Mesenchymal stem cell (in vitro differentiated cells and primary cell): ENCODE measurements at regions not wholly inside any gene's neighbourhood (a gene's known extent, or its start where the extent isn't known, plus 50 kb on each side); places are given as distances from the start of the nearest gene placed in this dataset.
"Not testable (repeated sequence)": the region's sequence is repeated elsewhere in the genome, so short reads cannot be mapped to it uniquely, and the experiment has no call there.

Experiments
- DNase-seq: peaks from one replicate; pipeline ENCODE4 v3.0.0-alpha.2; 2013
- H2AFZ ChIP-seq: one replicate; pipeline ENCODE4 v1.6.1; 2013; ENCODE audit warnings: low read depth, mild to moderate bottlenecking, control low read depth, inconsistent platforms, low read length, moderate library complexity
- H2AK5ac ChIP-seq: 2 replicates; pipeline ENCODE4 v1.6.1; 2013; ENCODE audit warnings: low read length, moderate library complexity, mild to moderate bottlenecking, inconsistent platforms; ENCODE audit not compliant: severe bottlenecking
- H2BK120ac ChIP-seq: one replicate; pipeline ENCODE4 v1.6.1; 2013; ENCODE audit warnings: low read depth, mild to moderate bottlenecking, inconsistent platforms, low read length, moderate library complexity
- H2BK12ac ChIP-seq, 2 experiments: one replicate each; pipeline ENCODE4 v1.6.1; 2013; ENCODE audit warnings: inconsistent platforms in 2 of 2, low read length in 2 of 2, mild to moderate bottlenecking in 2 of 2, moderate library complexity in 2 of 2, control low read depth in 1 of 2
- H2BK15ac ChIP-seq: one replicate; pipeline ENCODE4 v1.6.1; 2013; ENCODE audit warnings: mild to moderate bottlenecking, low read depth, inconsistent platforms; ENCODE audit not compliant: poor library complexity, severe bottlenecking
- H2BK5ac ChIP-seq: 2 replicates; pipeline ENCODE4 v1.6.1; 2013; ENCODE audit warnings: low read depth, mild to moderate bottlenecking, low read length, control low read depth, inconsistent platforms; ENCODE audit not compliant: poor library complexity, severe bottlenecking
- H3K14ac ChIP-seq, 2 experiments: one replicate each; pipeline ENCODE4 v1.6.1; 2013; ENCODE audit warnings: inconsistent platforms in 2 of 2, low read length in 2 of 2, control low read depth in 1 of 2, mild to moderate bottlenecking in 1 of 2, moderate library complexity in 1 of 2
- H3K18ac ChIP-seq, 2 experiments: one replicate each; pipeline ENCODE4 v1.6.1; 2013; ENCODE audit warnings: inconsistent platforms in 2 of 2, low read length in 2 of 2, control low read depth in 1 of 2, low read depth in 1 of 2, mild to moderate bottlenecking in 1 of 2
- H3K23ac ChIP-seq, 2 experiments: one replicate each; pipeline ENCODE4 v1.6.1; 2013; ENCODE audit warnings: inconsistent platforms in 2 of 2, low read length in 2 of 2, mild to moderate bottlenecking in 2 of 2, moderate library complexity in 2 of 2, control low read depth in 1 of 2
- H3K27ac ChIP-seq: 2 replicates; pipeline ENCODE4 v1.5.1; 2013; ENCODE audit warnings: mild to moderate bottlenecking, moderate library complexity, low read length, control low read depth, inconsistent platforms; ENCODE audit not compliant: poor library complexity, severe bottlenecking
- H3K27me3 ChIP-seq, 2 experiments: 2 replicates each; pipeline versions ENCODE4 v1.6.1 to v1.7.0; 2013; ENCODE audit warnings: low read length in 2 of 2, mild to moderate bottlenecking in 2 of 2, moderate library complexity in 2 of 2, control low read depth in 1 of 2, inconsistent platforms in 1 of 2; ENCODE audit not compliant: control insufficient read depth in 1 of 2, insufficient read depth in 1 of 2
- H3K36me3 ChIP-seq, 2 experiments: 2 replicates each; pipeline versions ENCODE4 v1.6.1 to v1.7.0; 2013; ENCODE audit warnings: low read length in 2 of 2, control low read depth in 1 of 2, inconsistent platforms in 1 of 2, low read depth in 1 of 2, mild to moderate bottlenecking in 1 of 2; ENCODE audit not compliant: insufficient read depth in 2 of 2, control insufficient read depth in 1 of 2
- H3K4ac ChIP-seq, 2 experiments: one replicate each; pipeline ENCODE4 v1.6.1; 2013; ENCODE audit warnings: inconsistent platforms in 2 of 2, low read length in 2 of 2, mild to moderate bottlenecking in 2 of 2, moderate library complexity in 2 of 2, control low read depth in 1 of 2, low read depth in 1 of 2
- H3K4me1 ChIP-seq: 2 replicates; pipeline ENCODE4 v1.6.1; 2013; ENCODE audit warnings: low read depth, low read length, control low read depth; ENCODE audit not compliant: control insufficient read depth, insufficient read depth
- H3K4me2 ChIP-seq: 2 replicates; pipeline ENCODE4 v1.6.1; 2013; ENCODE audit warnings: low read length, mild to moderate bottlenecking, inconsistent platforms; ENCODE audit not compliant: poor library complexity, severe bottlenecking
- H3K4me3 ChIP-seq, 2 experiments: 2 replicates each; pipeline versions ENCODE4 v1.5.1 to v1.7.0; 2013; ENCODE audit warnings: low read length in 2 of 2, mild to moderate bottlenecking in 2 of 2, control low read depth in 1 of 2, low read depth in 1 of 2; ENCODE audit not compliant: insufficient read depth in 1 of 2
- H3K79me1 ChIP-seq: replicated peaks from 2 replicates; pipeline ENCODE4 v1.6.1; 2013; ENCODE audit warnings: mild to moderate bottlenecking, control low read depth, low read length, inconsistent platforms; ENCODE audit not compliant: poor library complexity, severe bottlenecking
- H3K9ac ChIP-seq: 2 replicates; pipeline ENCODE4 v1.7.0; 2013; ENCODE audit warnings: mild to moderate bottlenecking, low read length, moderate library complexity
- H3K9me3 ChIP-seq: 2 replicates; pipeline ENCODE4 v1.7.0; 2013; ENCODE audit warnings: mild to moderate bottlenecking, low read length; ENCODE audit not compliant: control insufficient read depth
- H4K8ac ChIP-seq: one replicate; pipeline ENCODE4 v1.6.1; 2013; ENCODE audit warnings: inconsistent platforms, mild to moderate bottlenecking, low read length, moderate library complexity
- H4K91ac ChIP-seq: one replicate; pipeline ENCODE4 v1.6.1; 2013; ENCODE audit warnings: mild to moderate bottlenecking, low read length, inconsistent platforms
- WGBS: methylation state at CpG from one replicate; pipeline ENCODE4 v1.1.7; 2013; ENCODE audit warnings: mixed read lengths; 5-methylcytosine and 5-hydroxymethylcytosine counted together

- not testable (repeated sequence) for H2AK5ac ChIP-seq, H3K9me3 ChIP-seq, H3K14ac ChIP-seq, H3K4me1 ChIP-seq, H3K36me3 ChIP-seq, H4K91ac ChIP-seq, H3K9ac ChIP-seq, H3K23ac ChIP-seq, H2BK5ac ChIP-seq, H2BK120ac ChIP-seq, H3K4me2 ChIP-seq, H2BK12ac ChIP-seq, H3K4me3 ChIP-seq, H3K27me3 ChIP-seq, H3K79me1 ChIP-seq, DNase-seq, H3K4ac ChIP-seq, H3K27ac ChIP-seq, H2AFZ ChIP-seq, H2BK15ac ChIP-seq, H3K18ac ChIP-seq, H4K8ac ChIP-seq
- WGBS: 80% methylated on average over 1 of the region's 6 CpGs
Measured at GRCh38 chr14:106757444-106757843, 1231.1 kb downstream of the TMEM121 start.

- not testable (repeated sequence) for H3K27ac ChIP-seq, H2BK120ac ChIP-seq
- WGBS: 94% methylated on average over 1 of the region's 15 CpGs
Measured at GRCh38 chr14:106761886-106762816, 1235.8 kb downstream of the TMEM121 start.

GRCh38 chr14:106764968-106765369, 1238.6 kb downstream of the TMEM121 start:
- H3K4me3 ChIP-seq, DNase-seq, H4K8ac ChIP-seq, H3K23ac ChIP-seq, H2AFZ ChIP-seq, H3K4me1 ChIP-seq, H3K9ac ChIP-seq, H3K9me3 ChIP-seq, H3K79me1 ChIP-seq, H2BK5ac ChIP-seq, H3K27me3 ChIP-seq, H3K4me2 ChIP-seq, H2AK5ac ChIP-seq, H3K36me3 ChIP-seq, H3K27ac ChIP-seq, H2BK12ac ChIP-seq, H3K14ac ChIP-seq, H4K91ac ChIP-seq, H2BK120ac ChIP-seq, H3K18ac ChIP-seq, H2BK15ac ChIP-seq, H3K4ac ChIP-seq: not testable (repeated sequence)
- 43% methylated on average over 10 of the region's 11 CpGs for WGBS

More at GRCh38 chr14:106761886-106762816, 1235.8 kb downstream of the TMEM121 start:
- not testable (repeated sequence) for H3K27me3 ChIP-seq, H4K91ac ChIP-seq, H3K4ac ChIP-seq, H2BK12ac ChIP-seq, H2BK5ac ChIP-seq, H3K23ac ChIP-seq, H2AFZ ChIP-seq, H2AK5ac ChIP-seq, DNase-seq, H3K9ac ChIP-seq, H3K14ac ChIP-seq, H3K4me3 ChIP-seq, H3K36me3 ChIP-seq, H3K4me1 ChIP-seq, H3K9me3 ChIP-seq, H4K8ac ChIP-seq, H3K4me2 ChIP-seq, H3K18ac ChIP-seq, H3K79me1 ChIP-seq, H2BK15ac ChIP-seq

GRCh38 chr14:106766145-106766544, 1239.8 kb downstream of the TMEM121 start:
- Histone ChIP-seq H2BK12ac (no peak overlapping the region), H3K9me3 (no peaks in the 10 kb centered on the region), H2BK5ac (no peak overlapping the region), H3K9ac (no peak overlapping the region), H3K27me3 (no peaks in the 10 kb centered on the region), H3K79me1 (no peaks in the 10 kb centered on the region), H2BK120ac (no peak overlapping the region), H2BK15ac (no peak overlapping the region), H2AFZ (no peak overlapping the region), H3K14ac (no peak overlapping the region), H3K4ac (no peak overlapping the region), H3K4me3 (no peak overlapping the region), H3K18ac (no peak overlapping the region), H3K27ac (no peak overlapping the region), H4K8ac (no peak overlapping the region), H3K23ac (no peak overlapping the region), H3K36me3 (no peaks in the 10 kb centered on the region), H2AK5ac (no peak overlapping the region), H3K4me1 (no peaks in the 10 kb centered on the region), H4K91ac (no peak overlapping the region), H3K4me2 (no peak overlapping the region)
- no peak for DNase-seq
- 43% methylated on average over 2 of the region's 3 CpGs for WGBS
